ENCODE measurements at regions not wholly inside any gene's neighbourhood (a gene's known extent, or its start where the extent isn't known, plus 50 kb on each side); places are given as distances from the start of the nearest gene placed in this dataset.

GRCh38 chr7:17671956-17672355, 268.3 kb downstream of the SNX13 start:
- peaks cover 7% of the 10 kb centered on the region for H3K4me1 ChIP-seq (ENCODE audit: low read length)
- no peaks in the 10 kb centered on the region for H4K20me1 ChIP-seq (ENCODE audit: insufficient read depth, low read length)
- no peak overlapping the region for H2AFZ ChIP-seq (ENCODE audit: low read depth, low read length)
- H3K4me2 ChIP-seq (ENCODE audit: low read length), result no peak overlapping the region
- H3K36me3 ChIP-seq (replicated peaks; ENCODE audit: low read depth, low read length), result no peaks in the 10 kb centered on the region
- no peak overlapping the region for H3K4me3 ChIP-seq (ENCODE audit: low read length)
- no peaks in the 10 kb centered on the region for H3K27me3 ChIP-seq (ENCODE audit: low read depth, low read length)
- no peak overlapping the region for H3K27ac ChIP-seq (ENCODE audit: low read length)
- no peaks in the 10 kb centered on the region for H3K79me2 ChIP-seq (ENCODE audit: low read length)
- TF ChIP-seq EZH2phosphoT487 (IDR thresholded peaks at IDR 0.05; ENCODE audit: low read depth), result no peak
- no peak overlapping the region for H3K9ac ChIP-seq (ENCODE audit: low read length)
- no peaks in the 10 kb centered on the region for H3K9me3 ChIP-seq (ENCODE audit: insufficient read depth, low read length)

- Histone ChIP-seq H3K27me3 (ENCODE audit: low read depth, low read length) (no peaks in the 10 kb centered on the region), H3K9me3 (ENCODE audit: insufficient read depth, low read length) (no peaks in the 10 kb centered on the region), H3K27ac (ENCODE audit: low read length) (no peak overlapping the region), H3K36me3 (replicated peaks; ENCODE audit: low read depth, low read length) (no peaks in the 10 kb centered on the region), H2AFZ (ENCODE audit: low read depth, low read length) (no peak overlapping the region), H3K4me3 (ENCODE audit: low read length) (no peak overlapping the region), H4K20me1 (ENCODE audit: insufficient read depth, low read length) (no peaks in the 10 kb centered on the region), H3K4me1 (ENCODE audit: low read length) (peaks cover 7% of the 10 kb centered on the region), H3K9ac (ENCODE audit: low read length) (no peak overlapping the region), H3K4me2 (ENCODE audit: low read length) (no peak overlapping the region), H3K79me2 (ENCODE audit: low read length) (no peaks in the 10 kb centered on the region)
- TF ChIP-seq EZH2phosphoT487 (IDR thresholded peaks at IDR 0.05; ENCODE audit: low read depth) (no peak), CTCF (IDR thresholded peaks at IDR 0.05; ENCODE audit: low read depth, low read length) (no peak)
Measured at GRCh38 chr7:17672783-17673182, 267.5 kb downstream of the SNX13 start.

GRCh38 chr7:17674166-17674942, 265.9 kb downstream of the SNX13 start:
- no peaks in the 10 kb centered on the region for H3K27me3 ChIP-seq (ENCODE audit: low read depth, low read length)
- H3K4me3 ChIP-seq (ENCODE audit: low read length), result no peak overlapping the region
- no peaks in the 10 kb centered on the region for H3K9me3 ChIP-seq (ENCODE audit: insufficient read depth, low read length)
- H3K4me2 ChIP-seq (ENCODE audit: low read length), result no peak overlapping the region
- no peaks in the 10 kb centered on the region for H3K4me1 ChIP-seq (ENCODE audit: low read length)
- H4K20me1 ChIP-seq (ENCODE audit: insufficient read depth, low read length), result no peaks in the 10 kb centered on the region
- no peaks in the 10 kb centered on the region for H3K79me2 ChIP-seq (ENCODE audit: low read length)
- TF ChIP-seq EZH2phosphoT487 (IDR thresholded peaks at IDR 0.05; ENCODE audit: low read depth) (no peak), CTCF (IDR thresholded peaks at IDR 0.05; ENCODE audit: low read depth, low read length) (no peak)
- H3K27ac ChIP-seq (ENCODE audit: low read length), result no peak overlapping the region
- no peak overlapping the region for H2AFZ ChIP-seq (ENCODE audit: low read depth, low read length)
- H3K9ac ChIP-seq (ENCODE audit: low read length), result no peak overlapping the region
- no peaks in the 10 kb centered on the region for H3K36me3 ChIP-seq (replicated peaks; ENCODE audit: low read depth, low read length)

GRCh38 chr7:17674943-17675608, 265.2 kb downstream of the SNX13 start:
- Histone ChIP-seq H4K20me1 (ENCODE audit: insufficient read depth, low read length) (no peaks in the 10 kb centered on the region), H3K4me3 (ENCODE audit: low read length) (no peak overlapping the region), H3K27me3 (ENCODE audit: low read depth, low read length) (no peaks in the 10 kb centered on the region), H3K27ac (ENCODE audit: low read length) (no peak overlapping the region), H3K36me3 (replicated peaks; ENCODE audit: low read depth, low read length) (no peaks in the 10 kb centered on the region), H3K9me3 (ENCODE audit: insufficient read depth, low read length) (no peaks in the 10 kb centered on the region), H3K4me2 (ENCODE audit: low read length) (no peak overlapping the region), H3K4me1 (ENCODE audit: low read length) (peaks cover 4% of the 10 kb centered on the region), H3K79me2 (ENCODE audit: low read length) (no peaks in the 10 kb centered on the region), H2AFZ (ENCODE audit: low read depth, low read length) (no peak overlapping the region), H3K9ac (ENCODE audit: low read length) (no peak overlapping the region)
- no peak for TF ChIP-seq EZH2phosphoT487 (IDR thresholded peaks at IDR 0.05; ENCODE audit: low read depth)
- TF ChIP-seq CTCF (IDR thresholded peaks at IDR 0.05; ENCODE audit: low read depth, low read length), result no peak
